ENCODE measurements at regions not wholly inside any gene's neighbourhood (a gene's known extent, or its start where the extent isn't known, plus 50 kb on each side); places are given as distances from the start of the nearest gene placed in this dataset.

GRCh38 chr11:110526323-110526722, 96.6 kb downstream of the FDX1 start:
- ATAC-seq (no peak), DNase-seq (ENCODE audit: low spot score) (no peak)
- Mint-ChIP-seq H3K9me3 (peaks cover 40% of the 10 kb centered on the region), H3K36me3 (peaks cover 17% of the 10 kb centered on the region), H3K4me1 (no peaks in the 10 kb centered on the region), H3K27me3 (ENCODE audit: low read depth) (no peaks in the 10 kb centered on the region), H3K27ac (no peak overlapping the region), H3K4me3 (no peak overlapping the region)
- CTCF ChIA-PET = no interaction called here
- TF ChIP-seq MYBL2 (CRISPR knock-in tag; IDR thresholded peaks at IDR 0.05) (no peak), EMX1 (CRISPR knock-in tag; IDR thresholded peaks at IDR 0.05) (no peak), TCF7 (CRISPR knock-in tag; IDR thresholded peaks at IDR 0.05; ENCODE audit: low read depth) (no peak), TP53 (CRISPR knock-in tag; IDR thresholded peaks at IDR 0.05) (no peak), SOX15 (CRISPR knock-in tag; IDR thresholded peaks at IDR 0.05) (no peak)
- POLR2A ChIA-PET = no interaction called here

Data from WTC11 (cell line).